ENCODE measurements at regions not wholly inside any gene's neighbourhood (a gene's known extent, or its start where the extent isn't known, plus 50 kb on each side); places are given as distances from the start of the nearest gene placed in this dataset.

- intact Hi-C loops (cut with micrococcal nuclease), result no loop called here
- Histone ChIP-seq H3K4me1 (ENCODE audit: insufficient read depth, low read length) (peaks cover 12% of the 10 kb centered on the region), H3K9me2 (replicated peaks; ENCODE audit: low read length) (no peaks in the 10 kb centered on the region; the same call in 1 of the 2 replicates), H3K4me2 (ENCODE audit: low read length) (no peak overlapping the region), H3K9ac (ENCODE audit: low read length) (no peak overlapping the region), H3K9me3 (ENCODE audit: low read length) (no peaks in the 10 kb centered on the region), H3K27me3 (ENCODE audit: low read length) (no peaks in the 10 kb centered on the region), H3K36me3 (ENCODE audit: low read depth, low read length) (no peaks in the 10 kb centered on the region), H3K27ac (ENCODE audit: low read length) (no peak overlapping the region), H3F3A (ENCODE audit: low read length, unreplicated experiment) (no peaks in the 10 kb centered on the region), H2AFZ (ENCODE audit: low read length) (no peak overlapping the region), H4K20me1 (ENCODE audit: low read length) (no peaks in the 10 kb centered on the region), H3K4me3 (ENCODE audit: low read length) (no peak overlapping the region), H3K79me2 (ENCODE audit: low read length) (no peaks in the 10 kb centered on the region)
- ATAC-seq, result no peak
- no peak for DNase-seq
- ChIA-PET POLR2A (ENCODE audit: unreplicated experiment) (no interaction called here), CTCF (no interaction called here)
- TF ChIP-seq EZH2 (IDR thresholded peaks at IDR 0.05; ENCODE audit: low read length, unreplicated experiment), result no peak
- no peak for TF ChIP-seq CTCF (conservative IDR thresholded peaks at IDR 0.05; ENCODE audit: low read depth, low read length)
- TF ChIP-seq EZH2phosphoT487 (IDR thresholded peaks at IDR 0.05; ENCODE audit: borderline replicate concordance, low read length), result no peak
- no TSS peak for BruUV-seq (replicated peaks)
These were observed 215.9 kb upstream of the FAR2 start for GRCh38 chr12:28933176-28933575.

- ATAC-seq (peak; percentile 42), DNase-seq (no peak)
- intact Hi-C loops (cut with micrococcal nuclease), result no loop called here
- no peak overlapping the region for H3K9ac ChIP-seq (ENCODE audit: low read length)
- no peaks in the 10 kb centered on the region for H3F3A ChIP-seq (ENCODE audit: low read length, unreplicated experiment)
- no peaks in the 10 kb centered on the region for H3K79me2 ChIP-seq (ENCODE audit: low read length)
- no peak overlapping the region for H3K4me2 ChIP-seq (ENCODE audit: low read length)
- no peaks in the 10 kb centered on the region for H3K9me3 ChIP-seq (ENCODE audit: low read length)
- CTCF ChIA-PET, result no interaction called here
- no peaks in the 10 kb centered on the region; the same call in 1 of the 2 replicates for H3K9me2 ChIP-seq (replicated peaks; ENCODE audit: low read length)
- POLR2A ChIA-PET (ENCODE audit: unreplicated experiment), result no interaction called here
- no peak for TF ChIP-seq EZH2 (IDR thresholded peaks at IDR 0.05; ENCODE audit: low read length, unreplicated experiment)
- TF ChIP-seq CTCF (conservative IDR thresholded peaks at IDR 0.05; ENCODE audit: low read depth, low read length), result no peak
- TF ChIP-seq EZH2phosphoT487 (IDR thresholded peaks at IDR 0.05; ENCODE audit: borderline replicate concordance, low read length), result no peak
- peaks cover 12% of the 10 kb centered on the region for H3K4me1 ChIP-seq (ENCODE audit: insufficient read depth, low read length)
- no peak overlapping the region for H3K27ac ChIP-seq (ENCODE audit: low read length)
- H4K20me1 ChIP-seq (ENCODE audit: low read length), result no peaks in the 10 kb centered on the region
- H3K36me3 ChIP-seq (ENCODE audit: low read depth, low read length), result no peaks in the 10 kb centered on the region
- H3K27me3 ChIP-seq (ENCODE audit: low read length), result no peaks in the 10 kb centered on the region
- H3K4me3 ChIP-seq (ENCODE audit: low read length), result no peak overlapping the region
- no TSS peak for BruUV-seq (replicated peaks)
- no peak overlapping the region for H2AFZ ChIP-seq (ENCODE audit: low read length)
These were observed 215.1 kb upstream of the FAR2 start for GRCh38 chr12:28933864-28934527.

GRCh38 chr12:28936221-28936620 lies 212.9 kb upstream of the FAR2 start:
- DNase-seq, result no peak
- no peaks in the 10 kb centered on the region for H3K36me3 ChIP-seq (ENCODE audit: low read depth, low read length)
- no peaks in the 10 kb centered on the region for H3K27me3 ChIP-seq (ENCODE audit: low read length)
- no peak overlapping the region for H3K4me3 ChIP-seq (ENCODE audit: low read length)
- H3K4me2 ChIP-seq (ENCODE audit: low read length), result no peak overlapping the region
- ChIA-PET POLR2A (ENCODE audit: unreplicated experiment) (no interaction called here), CTCF (no interaction called here)
- H3K79me2 ChIP-seq (ENCODE audit: low read length), result no peaks in the 10 kb centered on the region
- intact Hi-C loops (cut with micrococcal nuclease), result loop anchor here (2.0 kb wide), 1 partner anchor 63 kb away; no protein-coding TSS in a partner anchor
- no peak for ATAC-seq
- H4K20me1 ChIP-seq (ENCODE audit: low read length), result no peaks in the 10 kb centered on the region
- H3F3A ChIP-seq (ENCODE audit: low read length, unreplicated experiment), result no peaks in the 10 kb centered on the region
- H3K9ac ChIP-seq (ENCODE audit: low read length), result no peak overlapping the region
- peaks cover 18% of the 10 kb centered on the region for H3K4me1 ChIP-seq (ENCODE audit: insufficient read depth, low read length)
- H3K9me2 ChIP-seq (replicated peaks; ENCODE audit: low read length), result no peaks in the 10 kb centered on the region; the same call in 1 of the 2 replicates
- H3K9me3 ChIP-seq (ENCODE audit: low read length), result no peaks in the 10 kb centered on the region
- TF ChIP-seq CTCF (conservative IDR thresholded peaks at IDR 0.05; ENCODE audit: low read depth, low read length) (no peak), EZH2phosphoT487 (IDR thresholded peaks at IDR 0.05; ENCODE audit: borderline replicate concordance, low read length) (no peak)
- H3K27ac ChIP-seq (ENCODE audit: low read length), result no peak overlapping the region
- H2AFZ ChIP-seq (ENCODE audit: low read length), result no peak overlapping the region
- no TSS peak for BruUV-seq (replicated peaks)

All from PC-3 (cell line).